CD4-positive, alpha-beta T cell treated with Interleukin-2 at 100 ng/mL for 4 hours (primary cell): ENCODE measurements at regions not wholly inside any gene's neighbourhood (a gene's known extent, or its start where the extent isn't known, plus 50 kb on each side); places are given as distances from the start of the nearest gene placed in this dataset.

Experiments
- DNase-seq: peaks from one replicate; pipeline ENCODE4 v3.0.0-alpha.2; 2020; ENCODE audit warnings: low spot score

DNA sequence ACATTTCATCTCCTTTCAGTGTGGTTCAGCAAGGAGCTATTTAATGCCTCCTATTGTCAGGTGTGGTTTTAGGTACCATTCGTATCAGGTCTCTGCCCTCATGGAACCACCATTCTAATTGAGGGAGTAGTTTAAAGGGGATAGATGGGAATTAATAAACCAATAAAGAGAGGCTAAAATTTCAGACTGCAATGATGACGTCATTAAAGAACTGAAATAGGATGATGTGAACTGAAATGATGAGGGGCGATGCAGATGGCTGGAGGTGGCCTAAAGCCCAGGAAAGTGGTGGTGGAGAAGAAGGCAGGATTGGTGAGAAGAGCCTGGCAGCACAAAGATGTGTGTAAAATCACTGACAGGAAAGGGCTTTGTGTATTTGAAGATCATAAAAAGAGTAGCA, 148.9 kb upstream of the RBFOX1 start:
- DNase-seq: no peak

DNA sequence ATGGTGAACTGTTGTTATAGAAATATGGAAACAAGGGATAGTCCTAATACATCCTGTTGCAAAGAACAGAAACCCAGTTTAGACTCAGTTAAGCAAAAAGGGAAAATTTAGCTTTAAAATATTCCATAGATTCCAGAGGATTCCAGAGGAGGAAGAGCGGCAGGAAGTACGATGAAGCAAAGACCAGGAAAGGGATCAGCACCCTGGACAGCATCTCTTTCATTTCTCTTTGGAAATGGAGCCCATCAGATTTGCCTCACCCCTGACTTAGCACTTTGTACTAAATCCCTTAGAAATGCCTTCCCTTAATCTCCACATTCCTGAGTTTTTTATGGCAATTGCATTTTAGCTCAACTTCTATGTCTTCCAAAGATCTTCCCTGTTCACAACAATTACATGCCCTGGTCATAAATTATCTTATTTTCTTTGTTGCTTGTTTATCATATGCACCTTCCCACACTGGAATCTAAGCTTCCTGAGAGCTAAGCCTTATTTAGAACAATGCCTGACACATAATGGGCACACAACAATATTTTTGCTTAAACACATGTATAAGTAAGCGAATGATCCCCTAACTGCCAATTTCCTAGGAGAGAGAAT, 150.0 kb upstream of the RBFOX1 start:
- DNase-seq: no peak

DNA sequence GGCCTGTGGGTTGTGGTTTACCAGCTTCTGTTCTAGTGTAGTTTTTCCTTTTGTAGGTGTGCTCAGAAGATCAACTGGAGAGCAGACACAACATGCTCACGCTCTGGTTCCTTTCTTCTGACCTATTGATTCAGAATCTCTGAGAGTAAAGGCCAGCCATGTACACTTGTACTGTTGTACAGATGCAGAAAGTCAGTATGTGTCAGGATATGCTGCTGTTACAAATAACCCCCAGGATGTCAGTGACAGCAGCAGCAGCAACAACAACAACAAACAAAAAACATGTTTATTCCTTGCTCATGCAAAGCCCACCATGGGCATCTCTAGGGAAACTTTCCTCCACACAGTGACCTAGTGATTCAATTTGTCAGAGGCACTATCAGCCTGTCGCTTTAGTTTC, 154.8 kb upstream of the RBFOX1 start:
- no peak for DNase-seq

DNA sequence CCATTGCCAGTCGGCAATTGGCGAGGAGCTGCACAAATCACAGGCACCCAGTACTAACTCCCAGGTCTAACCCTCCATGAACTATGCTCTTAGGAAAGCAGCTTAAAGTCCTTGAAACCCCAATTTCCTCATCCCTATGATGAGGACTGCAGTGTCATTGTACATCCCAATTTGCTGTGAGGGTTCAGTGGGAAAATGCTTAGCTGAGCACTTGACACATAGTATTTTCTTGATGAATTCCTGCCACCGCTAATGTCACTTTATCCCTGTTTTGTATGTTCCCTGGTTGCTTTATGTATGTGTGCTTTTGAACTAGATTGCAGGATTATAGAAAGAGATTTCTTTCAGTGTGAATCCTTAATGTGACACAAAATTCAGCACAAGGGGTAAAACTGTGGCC, 161.5 kb upstream of the RBFOX1 start:
- DNase-seq: no peak

DNA sequence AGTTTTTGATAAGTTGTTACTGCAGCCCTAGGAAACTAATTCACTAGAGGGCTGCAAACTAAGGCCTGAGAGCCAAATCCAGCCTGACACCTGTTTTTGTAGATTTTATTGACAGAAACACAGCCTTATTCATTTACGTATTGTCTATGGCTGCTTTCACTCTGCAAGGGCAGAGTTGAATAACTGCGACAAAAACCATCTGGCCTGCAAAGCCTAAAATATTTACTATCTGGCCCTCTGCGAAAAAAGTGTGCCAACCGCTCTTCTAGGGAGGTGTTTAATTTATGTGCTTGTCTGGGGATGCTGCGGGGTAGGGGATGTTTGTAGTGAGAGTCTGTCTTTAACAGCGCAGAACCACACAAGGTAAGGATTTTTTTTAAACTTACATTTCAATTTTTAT, 165.0 kb upstream of the RBFOX1 start:
- DNase-seq: no peak

DNA sequence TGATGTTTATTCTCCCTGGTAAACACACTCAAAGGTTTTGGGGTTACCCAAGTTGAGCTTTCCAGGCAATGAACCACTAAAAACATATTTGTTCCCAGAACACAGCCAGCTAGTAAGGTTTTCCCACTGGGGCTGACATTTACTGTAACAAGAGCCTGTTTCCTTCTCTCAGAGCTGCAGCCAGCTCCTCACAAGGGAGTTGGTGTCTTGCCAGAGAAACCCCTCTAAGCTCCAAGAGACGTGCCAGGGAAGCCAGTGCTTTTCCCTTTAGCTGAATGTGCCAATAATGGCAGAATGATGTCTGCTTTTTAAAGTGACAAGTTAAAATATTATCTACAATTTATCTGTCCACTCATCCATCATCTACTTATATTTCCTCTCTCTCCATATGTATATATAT, 170.8 kb upstream of the RBFOX1 start:
- no peak for DNase-seq

DNA sequence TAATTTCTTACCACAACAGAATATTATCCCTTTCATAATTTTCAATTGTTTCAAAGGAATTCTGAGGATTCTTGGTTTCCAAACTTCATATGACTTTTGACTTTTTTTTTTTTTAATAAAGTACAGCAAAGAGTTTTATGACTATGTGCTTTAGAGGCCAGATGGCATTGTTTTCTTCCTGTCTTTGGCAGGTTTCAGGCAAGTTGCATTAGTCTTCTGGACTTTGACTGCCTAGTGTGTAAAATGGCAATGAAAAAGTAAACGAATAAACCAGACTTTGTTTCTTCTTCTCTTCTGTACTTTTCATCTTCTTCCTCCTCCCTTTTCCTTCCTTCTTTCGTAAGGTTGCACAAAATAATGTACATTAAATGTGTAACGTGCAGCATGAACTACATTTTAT, 172.6 kb upstream of the RBFOX1 start:
- no peak for DNase-seq

DNA sequence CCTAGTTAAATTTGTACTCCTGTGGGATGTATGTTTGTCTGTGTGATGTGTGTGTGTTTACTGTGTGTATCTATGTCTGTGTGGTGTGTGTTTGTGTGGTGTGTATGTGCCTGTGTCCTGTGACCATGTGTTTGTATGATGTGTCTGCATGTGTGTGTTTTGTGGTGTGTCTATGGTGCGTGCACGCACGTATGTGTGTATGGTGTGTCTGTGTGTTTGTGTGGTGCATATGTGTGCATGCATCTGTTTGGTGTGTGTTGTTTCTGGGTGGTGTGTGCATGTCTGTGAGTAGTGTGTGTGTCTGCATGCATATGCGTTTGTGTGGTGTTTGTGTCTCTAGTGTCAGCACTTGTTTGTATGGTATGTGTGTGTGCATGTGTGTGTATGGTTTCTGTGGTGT, 174.2 kb upstream of the RBFOX1 start:
- DNase-seq: no peak

DNA sequence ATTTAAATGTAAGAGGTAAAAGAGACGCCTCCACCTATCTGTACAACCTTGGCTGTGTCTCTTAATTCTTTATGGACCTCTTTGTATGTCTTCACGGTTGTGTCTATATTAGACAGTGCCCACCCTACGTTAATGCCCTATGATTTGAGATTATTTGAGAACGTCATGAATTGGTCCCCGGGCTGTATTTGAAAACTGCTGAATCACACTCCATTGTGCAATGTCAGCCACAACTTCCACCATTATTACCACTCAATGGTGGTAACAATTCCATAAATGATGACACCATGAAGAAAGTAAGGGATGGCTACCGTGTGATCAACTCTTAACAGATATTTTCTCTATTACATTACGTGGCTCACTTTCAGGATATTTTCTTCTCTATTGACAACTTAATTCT, 182.4 kb upstream of the RBFOX1 start:
- no peak for DNase-seq

DNA sequence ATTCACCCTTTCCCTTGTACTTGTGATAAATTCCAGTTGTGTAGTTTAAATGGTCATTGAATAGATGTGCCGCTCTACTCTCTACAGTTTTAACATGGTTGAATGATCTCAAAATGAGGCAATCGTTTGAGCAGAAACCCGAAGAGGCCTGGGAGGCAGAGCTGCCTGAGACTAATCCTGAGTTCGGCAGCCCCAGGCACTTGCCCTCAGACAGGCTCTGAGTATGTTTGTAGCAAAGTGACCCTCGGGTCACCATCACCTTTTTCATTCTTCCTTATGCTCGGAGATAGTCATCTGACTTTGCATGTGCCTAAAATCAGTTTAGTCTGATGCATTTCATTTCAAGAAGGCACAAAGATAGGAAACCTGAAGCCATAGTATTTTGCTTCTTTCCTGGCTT, 184.0 kb upstream of the RBFOX1 start:
- DNase-seq: no peak

DNA sequence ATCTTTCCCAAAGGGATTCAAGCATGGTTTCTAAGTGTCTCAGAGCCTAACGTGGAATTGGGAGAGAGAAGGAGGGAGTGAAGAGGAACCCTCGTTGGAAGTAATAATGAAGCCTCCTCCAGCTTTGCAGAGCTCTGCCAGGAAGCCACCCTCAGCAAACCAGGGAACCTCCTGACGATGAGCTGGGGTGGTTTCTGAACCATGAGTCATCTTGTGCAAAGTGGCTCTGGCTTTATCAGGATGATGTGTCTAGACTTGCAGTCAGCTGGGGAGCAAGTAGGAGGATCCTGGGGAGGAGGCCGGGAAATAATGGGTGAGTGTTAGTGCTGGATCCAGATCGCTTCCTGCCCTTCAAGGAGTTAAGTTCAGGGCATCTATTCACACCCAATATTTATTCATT, 191.7 kb upstream of the RBFOX1 start:
- no peak for DNase-seq

DNA sequence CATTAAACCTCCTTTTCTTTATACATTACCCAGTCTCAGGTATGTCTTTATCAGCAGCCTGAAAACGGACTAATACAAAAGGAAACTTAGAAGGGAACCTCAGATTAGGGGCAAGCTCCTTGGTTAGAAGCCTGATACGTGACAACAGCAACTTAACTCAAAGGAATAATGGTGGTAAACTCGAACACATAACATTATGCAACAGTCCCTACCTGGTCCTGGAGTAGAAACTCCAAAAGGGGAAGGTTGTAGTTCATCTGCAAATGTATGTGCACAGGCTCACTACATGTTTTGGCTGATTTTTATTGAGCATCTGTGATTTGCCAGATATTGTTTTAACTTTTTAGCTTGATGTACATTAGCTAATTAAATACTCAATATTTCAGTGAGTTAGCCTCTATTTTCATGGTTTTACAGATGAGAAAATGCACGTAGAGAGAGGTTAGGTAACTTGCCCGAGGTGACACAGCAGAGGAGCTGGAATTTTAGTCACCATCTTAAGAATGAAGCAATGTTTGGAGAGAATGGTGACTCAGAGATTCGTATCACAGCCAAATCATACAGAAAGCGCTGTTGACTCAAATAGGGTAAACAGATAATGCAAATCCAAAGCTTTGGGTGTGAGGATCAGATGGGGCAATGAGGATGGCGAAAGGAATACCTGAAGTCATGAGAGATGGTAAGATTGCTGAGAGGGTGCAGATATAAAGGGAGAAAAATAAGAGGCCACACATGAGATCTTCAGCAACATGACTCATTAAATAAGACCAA, 194.9 kb upstream of the RBFOX1 start:
- no peak for DNase-seq

DNA sequence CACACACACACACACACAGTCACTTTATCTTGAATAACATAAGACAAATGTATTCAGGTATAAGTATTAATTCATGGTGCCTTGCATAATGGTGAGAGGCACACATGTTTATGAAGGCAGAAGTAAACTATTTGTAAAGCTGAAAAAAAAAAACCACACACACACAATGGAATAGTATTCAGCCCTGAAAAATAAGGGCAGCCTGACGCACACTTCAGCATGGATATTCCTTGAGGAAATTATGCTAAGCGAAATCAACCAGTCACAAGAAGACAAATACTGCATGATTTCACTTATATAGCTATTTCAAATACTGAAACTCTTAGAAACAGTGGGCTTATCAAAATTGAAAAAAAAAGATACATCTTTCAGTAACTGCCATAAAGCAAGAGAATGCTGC, 200.2 kb upstream of the RBFOX1 start:
- no peak for DNase-seq

DNA sequence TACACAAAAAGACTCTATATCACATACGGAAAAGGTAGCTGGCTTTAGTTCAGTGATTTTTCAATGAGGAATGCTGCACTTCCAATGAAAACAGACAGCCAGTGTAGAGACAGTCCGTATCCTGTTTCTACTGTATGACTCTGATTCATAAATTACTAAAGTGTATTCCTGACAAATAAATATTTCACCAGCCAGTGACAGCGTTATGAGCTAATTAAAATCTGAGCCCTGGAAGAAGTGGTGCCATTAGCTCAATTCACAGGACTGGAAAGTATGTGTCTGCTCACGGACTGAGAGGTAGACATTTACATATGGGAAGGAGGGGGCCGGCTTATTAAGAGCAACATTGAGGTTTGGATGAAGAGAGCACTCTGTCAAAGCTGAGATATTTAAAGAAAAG, 207.9 kb upstream of the RBFOX1 start:
- DNase-seq: no peak

DNA sequence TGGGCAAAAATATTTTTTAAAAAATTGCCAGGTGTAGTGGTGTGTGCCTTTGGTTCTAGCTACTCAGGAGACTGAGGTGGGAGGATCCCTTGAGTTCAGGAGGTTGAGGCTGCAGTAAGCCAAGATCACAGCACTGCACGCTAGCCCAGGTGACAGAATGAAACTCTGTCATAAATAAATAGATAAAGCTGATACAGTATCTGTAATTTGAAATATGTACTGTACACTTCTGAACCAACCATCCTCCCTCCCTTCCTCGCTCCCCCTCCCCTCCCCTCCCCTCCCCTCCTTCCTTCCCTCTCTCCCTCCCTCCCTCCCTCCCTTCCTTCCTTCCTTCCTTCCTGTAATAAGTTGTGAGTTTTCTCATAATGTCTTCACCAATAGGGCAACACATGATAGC, 208.4 kb upstream of the RBFOX1 start:
- DNase-seq: no peak

DNA sequence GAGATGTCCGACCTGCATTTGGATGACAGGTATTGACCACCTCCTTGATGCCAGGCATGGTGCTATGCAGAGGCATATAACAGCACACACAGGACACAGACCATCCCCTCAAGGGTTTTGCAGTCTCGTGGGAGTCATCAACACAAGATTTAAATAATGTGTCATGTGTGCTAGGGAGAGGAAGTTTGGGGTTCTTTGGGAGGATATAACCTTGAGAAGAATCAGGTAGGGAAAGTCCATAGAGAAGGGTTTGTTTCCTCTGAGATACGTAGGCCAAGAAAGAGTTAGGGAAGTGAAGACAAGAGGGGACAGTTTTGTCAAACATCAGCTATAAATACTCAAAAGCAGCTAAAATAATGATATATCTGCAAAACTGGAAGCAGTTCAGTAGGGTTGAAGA, 215.9 kb upstream of the RBFOX1 start:
- no peak for DNase-seq

DNA sequence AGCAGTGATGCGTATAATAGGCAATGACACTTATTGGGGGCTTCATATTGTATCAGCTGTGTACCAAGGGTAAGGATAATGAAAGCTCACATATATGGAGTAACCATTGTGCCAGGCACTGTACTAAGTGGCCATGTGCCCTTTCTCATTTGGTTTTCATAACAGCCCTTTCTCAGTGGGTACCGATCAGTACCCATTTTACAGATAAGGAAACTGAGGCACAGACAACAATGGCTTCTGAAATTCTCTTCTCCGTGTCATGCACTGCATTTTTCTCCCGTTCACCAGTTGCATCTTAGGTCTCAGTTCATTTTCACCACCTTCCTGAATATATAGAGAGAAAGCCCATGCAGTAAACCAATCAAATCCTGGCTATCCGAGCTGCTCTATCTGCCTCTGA, 216.7 kb upstream of the RBFOX1 start:
- no peak for DNase-seq

DNA sequence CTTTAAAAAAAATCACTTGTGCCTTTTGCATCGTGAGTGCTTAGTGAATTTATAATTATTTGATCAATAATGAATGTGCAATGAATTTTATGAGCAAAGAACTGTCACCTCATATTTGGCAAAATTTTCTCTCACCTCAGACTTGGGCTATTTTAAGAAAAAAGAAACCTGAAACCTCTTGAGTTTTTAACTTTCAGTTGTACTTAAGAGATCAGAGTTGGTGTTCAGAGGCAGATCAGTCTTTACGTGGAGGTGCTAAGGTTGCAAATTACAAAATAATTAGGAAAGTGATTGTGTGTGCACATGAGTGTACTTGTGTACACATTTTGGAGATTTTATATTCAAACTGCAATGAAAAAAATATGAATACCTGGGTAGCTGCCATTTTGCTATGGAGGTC, 218.7 kb upstream of the RBFOX1 start:
- DNase-seq: no peak

DNA sequence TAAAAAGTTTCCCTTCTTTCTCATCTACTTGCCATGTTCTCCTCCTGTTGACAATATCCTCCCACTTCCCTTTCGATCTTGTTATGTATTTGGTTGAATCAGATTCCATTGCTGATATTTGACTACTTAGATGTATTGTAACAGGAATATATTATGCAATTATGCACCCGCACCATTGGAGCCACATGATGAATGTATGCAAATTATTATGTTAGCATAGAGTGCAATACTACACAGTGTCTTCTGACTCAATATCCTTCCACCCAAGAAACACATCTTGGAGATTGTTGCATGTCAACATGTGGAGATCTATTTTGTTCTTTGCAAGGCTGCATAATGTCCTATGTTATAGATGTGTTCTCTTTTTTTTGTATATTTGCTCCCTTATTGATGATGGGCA, 219.2 kb upstream of the RBFOX1 start:
- DNase-seq: no peak

DNA sequence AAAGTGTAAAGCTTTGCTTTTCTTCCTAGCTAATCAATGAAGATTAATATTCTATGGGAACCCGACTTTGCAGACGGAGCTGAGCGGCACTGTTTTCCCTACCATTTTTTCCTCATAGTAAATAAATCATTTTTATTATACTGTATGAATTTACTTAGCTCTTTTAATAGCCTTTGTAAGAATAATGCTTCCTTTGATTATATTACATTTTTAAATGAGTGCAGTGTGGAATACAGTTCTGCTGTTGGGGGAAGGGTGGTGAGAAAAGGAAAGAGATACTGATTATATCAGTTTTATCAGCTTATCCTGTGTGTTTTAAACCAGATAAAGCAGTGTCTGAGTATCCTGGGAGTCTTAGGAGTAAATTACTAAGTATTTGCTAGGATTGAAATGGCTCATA, 221.4 kb upstream of the RBFOX1 start:
- DNase-seq: no peak

DNA sequence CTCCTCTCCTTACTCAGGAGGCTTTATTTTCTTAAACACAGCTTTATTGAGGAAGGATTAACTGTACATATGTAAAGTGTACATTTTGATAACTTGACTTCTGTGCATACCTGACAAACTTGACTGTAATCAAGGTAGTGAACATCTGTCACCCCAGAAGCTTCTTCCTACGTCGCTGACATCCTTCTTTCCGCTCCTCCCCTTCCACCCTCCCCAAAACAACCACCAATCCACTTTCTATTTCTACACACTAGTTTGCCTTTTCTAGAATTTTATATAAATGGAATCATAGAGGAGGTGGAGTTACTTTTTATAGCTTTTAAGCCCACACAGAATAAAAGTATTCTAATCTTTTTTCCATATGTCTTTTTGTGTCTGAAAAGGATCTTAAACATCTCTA, 225.2 kb upstream of the RBFOX1 start:
- DNase-seq: no peak

DNA sequence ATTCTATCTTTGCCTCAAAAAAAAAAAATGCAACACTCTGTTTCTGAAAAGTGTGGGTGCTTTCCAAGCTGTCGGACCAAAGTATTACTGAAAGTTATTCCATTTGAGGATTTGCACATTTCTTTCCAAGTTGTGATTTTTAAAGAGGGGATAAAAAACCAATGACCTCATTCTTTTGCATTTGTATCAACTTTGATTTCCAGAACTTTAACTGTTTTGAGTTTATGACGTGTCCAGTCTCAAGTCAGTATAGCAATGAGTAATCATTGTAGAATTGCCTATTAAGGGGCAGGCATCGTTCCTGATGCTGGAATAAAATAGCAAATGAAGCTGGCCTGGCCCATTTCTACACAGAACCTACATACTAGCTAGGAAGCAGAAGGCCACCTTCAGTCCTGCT, 229.6 kb upstream of the RBFOX1 start:
- no peak for DNase-seq

DNA sequence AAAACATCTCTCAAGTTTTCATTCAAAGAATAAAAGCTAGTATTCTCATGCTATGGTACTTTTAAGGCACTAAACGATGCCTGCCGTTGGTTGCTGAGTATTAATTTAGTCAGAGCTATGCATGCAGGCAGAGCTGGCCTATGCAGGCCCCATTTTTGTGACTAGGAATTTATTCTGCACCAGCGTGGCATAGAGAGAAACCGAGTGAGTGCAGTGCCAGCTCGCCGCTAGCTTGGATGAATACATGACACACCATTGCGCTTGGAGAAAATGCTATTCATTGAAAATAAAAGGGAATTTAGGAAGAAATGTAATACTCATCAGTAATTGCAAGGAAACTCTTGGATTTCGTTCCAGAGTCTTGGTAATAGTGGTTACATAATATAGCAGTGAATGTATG, 231.6 kb upstream of the RBFOX1 start:
- no peak for DNase-seq

DNA sequence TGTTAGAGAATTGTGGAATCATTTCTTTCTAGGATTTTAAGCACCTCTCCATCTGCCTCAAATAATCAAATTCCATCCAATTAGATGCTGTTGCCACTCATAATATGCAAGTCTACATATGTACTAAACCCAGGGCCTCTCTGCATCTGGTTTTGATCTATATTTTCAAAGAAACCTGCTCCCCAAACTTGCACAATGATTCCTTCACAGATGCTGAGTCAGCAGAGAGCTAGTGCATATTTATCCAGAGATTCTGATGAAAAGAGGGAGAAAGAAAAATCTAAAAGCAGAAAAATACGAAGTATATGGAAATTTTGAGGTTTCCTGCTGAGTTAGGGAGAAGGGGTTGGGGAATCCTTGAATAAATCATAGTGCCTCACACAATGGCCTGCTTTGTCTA, 235.1 kb upstream of the RBFOX1 start:
- no peak for DNase-seq
